Right lobe of liver (tissue), 4 donors: ENCODE measurements at regions not wholly inside any gene's neighbourhood (a gene's known extent, or its start where the extent isn't known, plus 50 kb on each side); places are given as distances from the start of the nearest gene placed in this dataset.

Source experiments
- POLR2A ChIP-seq: fragments of 450-650 bp; IDR thresholded peaks from one replicate; pipeline ENCODE4 v1.6.1; 2017; ENCODE audit warnings: antibody characterized with exemption, mild to moderate bottlenecking
- TF ChIP-seq, protein P1 (sequence below), 4 donors: fragments of 200-600 bp in 3 of 4; fragments of 450-650 bp in 1 of 4; IDR thresholded peaks; one replicate each; pipeline versions ENCODE4 v1.5.1 to v1.8.0; 2016 to 2022; ENCODE audit warnings: antibody characterized with exemption in 4 of 4, mild to moderate bottlenecking in 2 of 4
- donor health status: DM: no; HTN: no; CAD: no.
- donor health status: DM: no; HTN: no; CAD: no.
- donor health status: DM: no; HTN: yes; CAD: no.

DNA sequence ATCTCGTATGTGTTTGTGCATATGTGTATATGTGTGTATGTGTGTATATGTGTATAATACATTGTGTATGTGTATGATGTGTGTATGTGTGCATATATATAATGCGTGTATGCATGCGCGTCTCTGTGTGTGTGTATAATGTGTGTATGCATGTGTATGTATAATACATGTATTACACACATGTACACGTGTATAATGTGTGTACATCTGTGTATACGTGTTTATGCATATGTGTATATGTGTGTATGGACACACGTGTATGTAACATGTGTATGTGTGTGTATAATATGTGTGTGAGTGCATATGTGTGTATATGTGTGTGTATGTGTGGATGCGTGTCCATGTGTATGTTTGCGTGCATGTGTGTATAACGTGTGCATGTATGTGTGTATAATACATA lies 433.7 kb upstream of the RBFOX1 start:
- TF ChIP-seq, protein P1, sequence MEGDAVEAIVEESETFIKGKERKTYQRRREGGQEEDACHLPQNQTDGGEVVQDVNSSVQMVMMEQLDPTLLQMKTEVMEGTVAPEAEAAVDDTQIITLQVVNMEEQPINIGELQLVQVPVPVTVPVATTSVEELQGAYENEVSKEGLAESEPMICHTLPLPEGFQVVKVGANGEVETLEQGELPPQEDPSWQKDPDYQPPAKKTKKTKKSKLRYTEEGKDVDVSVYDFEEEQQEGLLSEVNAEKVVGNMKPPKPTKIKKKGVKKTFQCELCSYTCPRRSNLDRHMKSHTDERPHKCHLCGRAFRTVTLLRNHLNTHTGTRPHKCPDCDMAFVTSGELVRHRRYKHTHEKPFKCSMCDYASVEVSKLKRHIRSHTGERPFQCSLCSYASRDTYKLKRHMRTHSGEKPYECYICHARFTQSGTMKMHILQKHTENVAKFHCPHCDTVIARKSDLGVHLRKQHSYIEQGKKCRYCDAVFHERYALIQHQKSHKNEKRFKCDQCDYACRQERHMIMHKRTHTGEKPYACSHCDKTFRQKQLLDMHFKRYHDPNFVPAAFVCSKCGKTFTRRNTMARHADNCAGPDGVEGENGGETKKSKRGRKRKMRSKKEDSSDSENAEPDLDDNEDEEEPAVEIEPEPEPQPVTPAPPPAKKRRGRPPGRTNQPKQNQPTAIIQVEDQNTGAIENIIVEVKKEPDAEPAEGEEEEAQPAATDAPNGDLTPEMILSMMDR (IDR thresholded peaks at IDR 0.05) = no peak
- TF ChIP-seq POLR2A = no peak
